Neural progenitor cell (in vitro differentiated cells): ENCODE measurements at regions not wholly inside any gene's neighbourhood (a gene's known extent, or its start where the extent isn't known, plus 50 kb on each side); places are given as distances from the start of the nearest gene placed in this dataset.

Experiments
- EZH2phosphoT487 ChIP-seq: fragments of 200-600 bp; sonication (generic); IDR thresholded peaks from 2 replicates; pipeline ENCODE4 v1.6.1; 2017; ENCODE audit warnings: antibody characterized with exemption
- TF ChIP-seq, protein P1 (sequence below): fragments of 200-600 bp; sonication (generic); IDR thresholded peaks from 2 replicates; pipeline ENCODE4 v1.5.1; 2017; ENCODE audit warnings: antibody characterized with exemption, mild to moderate bottlenecking

DNA sequence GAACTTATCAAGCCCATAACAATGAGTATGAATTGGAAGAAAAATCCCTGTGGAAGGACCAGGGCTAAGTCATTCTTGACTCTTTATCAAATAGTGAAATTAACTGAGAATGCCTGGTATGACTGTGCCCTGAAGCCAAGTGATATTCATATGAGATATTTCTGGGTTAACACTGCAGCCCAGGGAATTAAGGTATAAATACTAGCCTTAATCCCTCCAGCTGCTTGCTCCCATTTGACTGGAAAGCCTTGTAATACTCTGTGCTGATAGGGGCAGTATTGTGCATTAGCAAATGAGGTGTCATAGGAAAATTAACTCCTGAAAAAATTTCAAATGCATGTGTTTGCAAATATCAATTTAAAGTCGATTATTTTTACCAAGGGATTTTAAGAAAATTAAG is 568.8 kb downstream of the LMO4 start:
- TF ChIP-seq, protein P1, sequence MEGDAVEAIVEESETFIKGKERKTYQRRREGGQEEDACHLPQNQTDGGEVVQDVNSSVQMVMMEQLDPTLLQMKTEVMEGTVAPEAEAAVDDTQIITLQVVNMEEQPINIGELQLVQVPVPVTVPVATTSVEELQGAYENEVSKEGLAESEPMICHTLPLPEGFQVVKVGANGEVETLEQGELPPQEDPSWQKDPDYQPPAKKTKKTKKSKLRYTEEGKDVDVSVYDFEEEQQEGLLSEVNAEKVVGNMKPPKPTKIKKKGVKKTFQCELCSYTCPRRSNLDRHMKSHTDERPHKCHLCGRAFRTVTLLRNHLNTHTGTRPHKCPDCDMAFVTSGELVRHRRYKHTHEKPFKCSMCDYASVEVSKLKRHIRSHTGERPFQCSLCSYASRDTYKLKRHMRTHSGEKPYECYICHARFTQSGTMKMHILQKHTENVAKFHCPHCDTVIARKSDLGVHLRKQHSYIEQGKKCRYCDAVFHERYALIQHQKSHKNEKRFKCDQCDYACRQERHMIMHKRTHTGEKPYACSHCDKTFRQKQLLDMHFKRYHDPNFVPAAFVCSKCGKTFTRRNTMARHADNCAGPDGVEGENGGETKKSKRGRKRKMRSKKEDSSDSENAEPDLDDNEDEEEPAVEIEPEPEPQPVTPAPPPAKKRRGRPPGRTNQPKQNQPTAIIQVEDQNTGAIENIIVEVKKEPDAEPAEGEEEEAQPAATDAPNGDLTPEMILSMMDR, result no peak
- TF ChIP-seq EZH2phosphoT487, result no peak
